Vagina (tissue), 2 donors: ENCODE measurements at regions not wholly inside any gene's neighbourhood (a gene's known extent, or its start where the extent isn't known, plus 50 kb on each side); places are given as distances from the start of the nearest gene placed in this dataset.

Source experiments
- POLR2A ChIP-seq, 2 donors: fragments of 450-650 bp; IDR thresholded peaks; one replicate each; pipeline ENCODE4 v1.6.1; 2017; ENCODE audit warnings: antibody characterized with exemption in 2 of 2, mild to moderate bottlenecking in 2 of 2, moderate library complexity in 2 of 2
- POLR2AphosphoS5 ChIP-seq, 2 donors: sonication (generic); formaldehyde crosslinking; IDR thresholded peaks; one replicate each; pipeline ENCODE4 v1.9.0; 2017; ENCODE audit warnings: antibody characterized with exemption in 2 of 2, mild to moderate bottlenecking in 2 of 2, low read depth in 1 of 2; ENCODE audit not compliant: insufficient read depth in 1 of 2
- TF ChIP-seq, protein P1 (sequence below), 3 experiments: fragments of 450-650 bp in 2 of 3; fragments of 200-600 bp in 1 of 3; sonication (generic) in 1 of 3; IDR thresholded peaks; one replicate each; pipeline ENCODE4 v1.5.1; 2017 to 2019; ENCODE audit warnings: antibody characterized with exemption in 3 of 3, mild to moderate bottlenecking in 2 of 3, moderate library complexity in 2 of 3

DNA sequence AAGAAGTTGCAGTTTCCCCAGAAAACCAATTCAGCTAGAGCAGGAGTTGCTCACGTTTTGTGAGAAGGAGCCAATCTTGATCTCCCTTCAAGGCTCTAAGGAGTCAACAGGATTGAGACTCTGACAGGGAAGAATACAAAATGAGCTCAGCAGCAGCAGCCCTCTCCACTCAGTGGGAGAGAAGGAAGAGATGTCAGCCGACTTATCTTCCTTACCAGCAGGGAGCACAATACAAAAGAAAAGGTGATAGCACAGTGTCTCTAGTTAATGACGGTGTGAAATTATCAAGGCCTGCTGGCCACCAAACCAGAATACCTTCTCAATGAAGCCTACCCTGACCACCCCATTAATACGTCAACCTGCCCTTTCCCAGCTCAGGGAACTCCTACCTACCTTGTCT lies 223.6 kb upstream of the TMPO start:
- TF ChIP-seq, protein P1, sequence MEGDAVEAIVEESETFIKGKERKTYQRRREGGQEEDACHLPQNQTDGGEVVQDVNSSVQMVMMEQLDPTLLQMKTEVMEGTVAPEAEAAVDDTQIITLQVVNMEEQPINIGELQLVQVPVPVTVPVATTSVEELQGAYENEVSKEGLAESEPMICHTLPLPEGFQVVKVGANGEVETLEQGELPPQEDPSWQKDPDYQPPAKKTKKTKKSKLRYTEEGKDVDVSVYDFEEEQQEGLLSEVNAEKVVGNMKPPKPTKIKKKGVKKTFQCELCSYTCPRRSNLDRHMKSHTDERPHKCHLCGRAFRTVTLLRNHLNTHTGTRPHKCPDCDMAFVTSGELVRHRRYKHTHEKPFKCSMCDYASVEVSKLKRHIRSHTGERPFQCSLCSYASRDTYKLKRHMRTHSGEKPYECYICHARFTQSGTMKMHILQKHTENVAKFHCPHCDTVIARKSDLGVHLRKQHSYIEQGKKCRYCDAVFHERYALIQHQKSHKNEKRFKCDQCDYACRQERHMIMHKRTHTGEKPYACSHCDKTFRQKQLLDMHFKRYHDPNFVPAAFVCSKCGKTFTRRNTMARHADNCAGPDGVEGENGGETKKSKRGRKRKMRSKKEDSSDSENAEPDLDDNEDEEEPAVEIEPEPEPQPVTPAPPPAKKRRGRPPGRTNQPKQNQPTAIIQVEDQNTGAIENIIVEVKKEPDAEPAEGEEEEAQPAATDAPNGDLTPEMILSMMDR (IDR thresholded peaks at IDR 0.05), result no peak
- no peak for TF ChIP-seq POLR2A (IDR thresholded peaks at IDR 0.05)
- TF ChIP-seq POLR2AphosphoS5 (IDR thresholded peaks at IDR 0.05; ENCODE audit: insufficient read depth in 1 of 2, low read depth in 1 of 2), result no peak
